PC-9 (cell line): ENCODE measurements at regions not wholly inside any gene's neighbourhood (a gene's known extent, or its start where the extent isn't known, plus 50 kb on each side); places are given as distances from the start of the nearest gene placed in this dataset.
"Not testable (repeated sequence)": the region's sequence is repeated elsewhere in the genome, so short reads cannot be mapped to it uniquely, and the experiment has no call there.

Source experiments
- BruUV-seq: library from RNA; stranded (reverse); fragments of 400-500 nt; replicated peaks from 2 replicates; lab custom pipeline; 2021; lab: Mats Ljungman, UMichigan
- CTCF ChIA-PET: fragments of 300-600 bp; sonication (Branson Sonifier 250); formaldehyde crosslinking; loops from one replicate; lab custom pipeline; 2022; ENCODE audit warnings: antibody characterized with exemption; lab: Charles Lee
- POLR2A ChIA-PET: fragments of 300-600 bp; sonication (Branson Sonifier 250); formaldehyde crosslinking; loops from one replicate; lab custom pipeline; 2022; ENCODE audit warnings: antibody characterized with exemption; ENCODE audit not compliant: unreplicated experiment; lab: Charles Lee
- DNase-seq, 2 experiments: peaks; one replicate each; pipeline versions ENCODE4 v3.0.0 to v3.0.0-alpha.2; 2015 to 2022; ENCODE audit warnings: mixed read lengths in 1 of 2
- H2AFZ ChIP-seq: fragments of 200-600 bp; sonication (generic); 2 replicates; pipeline ENCODE4 v1.8.1; 2017; ENCODE audit warnings: antibody characterized with exemption
- H3F3A ChIP-seq: fragments of 200-600 bp; sonication (generic); 2 replicates; pipeline ENCODE4 v1.8.1; 2017; ENCODE audit warnings: antibody characterized with exemption, mild to moderate bottlenecking, low read depth; ENCODE audit not compliant: insufficient read depth
- H3K27ac ChIP-seq: fragments of 200-600 bp; sonication (generic); 2 replicates; pipeline ENCODE4 v1.6.1; 2016; ENCODE audit warnings: mixed run types
- H3K27me3 ChIP-seq: fragments of 200-600 bp; sonication (generic); 2 replicates; pipeline ENCODE4 v1.6.1; 2016; ENCODE audit warnings: low read depth, mixed run types; ENCODE audit not compliant: insufficient read depth
- H3K36me3 ChIP-seq: fragments of 200-600 bp; sonication (generic); 2 replicates; pipeline ENCODE4 v1.6.1; 2016; ENCODE audit warnings: low read depth, mixed run types
- H3K4me1 ChIP-seq: fragments of 200-600 bp; sonication (generic); replicated peaks from 2 replicates; pipeline ENCODE4 v1.6.1; 2016; ENCODE audit warnings: mixed run types; ENCODE audit not compliant: insufficient read depth
- H3K4me2 ChIP-seq: fragments of 200-600 bp; sonication (generic); 2 replicates; pipeline ENCODE4 v1.6.1; 2017; ENCODE audit warnings: mixed run types
- H3K4me3 ChIP-seq: fragments of 200-600 bp; sonication (generic); 2 replicates; pipeline ENCODE4 v1.6.1; 2016; ENCODE audit warnings: mixed run types
- H3K79me2 ChIP-seq: fragments of 200-600 bp; sonication (generic); 2 replicates; pipeline ENCODE4 v1.6.1; 2017; ENCODE audit warnings: low read depth, mixed run types
- H3K9me2 ChIP-seq: fragments of 200-600 bp; sonication (generic); 2 replicates; pipeline ENCODE4 v1.8.1; 2017; ENCODE audit warnings: mild to moderate bottlenecking; ENCODE audit not compliant: insufficient read depth
- H3K9me3 ChIP-seq: fragments of 200-600 bp; sonication (generic); 2 replicates; pipeline ENCODE4 v1.8.1; 2016; ENCODE audit warnings: low read depth; ENCODE audit not compliant: insufficient read depth
- H4K20me1 ChIP-seq: fragments of 200-600 bp; sonication (generic); 2 replicates; pipeline ENCODE4 v1.8.1; 2017; ENCODE audit not compliant: insufficient read depth
- CTCF ChIP-seq: fragments of 200-600 bp; sonication (generic); conservative IDR thresholded peaks from 2 replicates; pipeline ENCODE4 v1.6.1; 2017; ENCODE audit warnings: mixed run types, antibody characterized with exemption, mild to moderate bottlenecking, moderate library complexity
- EZH2 ChIP-seq: fragments of 200-600 bp; sonication (generic); IDR thresholded peaks from 2 replicates; pipeline ENCODE4 v1.8.0; 2017; ENCODE audit warnings: antibody characterized with exemption, low read depth
- intact Hi-C: fragments of 100-400 bp; cut with micrococcal nuclease; formaldehyde crosslinking; loops from one replicate; pipeline ENCODE4 v1.10.0; 2022; ENCODE audit not compliant: unreplicated experiment

GRCh38 chr15:89004726-89005030 is 83.6 kb upstream of the ABHD2 start:
- no peaks in the 10 kb centered on the region for H3K4me1 ChIP-seq
- H2AFZ ChIP-seq, result no peak overlapping the region
- H3K79me2 ChIP-seq, result no peaks in the 10 kb centered on the region
- POLR2A ChIA-PET, result no interaction called here
- H3K36me3 ChIP-seq, result no peaks in the 10 kb centered on the region
- H3K27me3 ChIP-seq, result no peaks in the 10 kb centered on the region
- TF ChIP-seq EZH2, result no peak
- TF ChIP-seq CTCF, result no peak
- no peaks in the 10 kb centered on the region for H3F3A ChIP-seq
- no peaks in the 10 kb centered on the region for H3K9me3 ChIP-seq
- no peak for DNase-seq
- intact Hi-C loops, result no loop called here
- no peak overlapping the region for H3K27ac ChIP-seq
- H3K4me2 ChIP-seq, result no peak overlapping the region
- H3K9me2 ChIP-seq, result no peaks in the 10 kb centered on the region
- BruUV-seq, result no TSS peak
- no peaks in the 10 kb centered on the region for H4K20me1 ChIP-seq
- no peak overlapping the region for H3K4me3 ChIP-seq
- CTCF ChIA-PET, result no interaction called here

- H4K20me1 ChIP-seq, DNase-seq, H3F3A ChIP-seq, H3K9me2 ChIP-seq, H2AFZ ChIP-seq, CTCF ChIA-PET, H3K79me2 ChIP-seq, H3K36me3 ChIP-seq, H3K4me1 ChIP-seq, BruUV-seq, H3K4me3 ChIP-seq, H3K4me2 ChIP-seq, H3K27ac ChIP-seq, intact Hi-C loops, POLR2A ChIA-PET, H3K27me3 ChIP-seq, H3K9me3 ChIP-seq: not testable (repeated sequence)
Measured at GRCh38 chr15:89007527-89007926, 80.7 kb upstream of the ABHD2 start.

- no peak overlapping the region for H3K4me2 ChIP-seq
- ChIA-PET CTCF (no interaction called here), POLR2A (no interaction called here)
- no peak overlapping the region for H3K27ac ChIP-seq
- H3K9me2 ChIP-seq, result no peaks in the 10 kb centered on the region
- H3F3A ChIP-seq, result no peaks in the 10 kb centered on the region
- no TSS peak for BruUV-seq
- TF ChIP-seq CTCF, result no peak
- no peak for TF ChIP-seq EZH2
- intact Hi-C loops, result no loop called here
- no peaks in the 10 kb centered on the region for H3K27me3 ChIP-seq
- no peak overlapping the region for H2AFZ ChIP-seq
- H3K4me1 ChIP-seq, result no peaks in the 10 kb centered on the region
- no peaks in the 10 kb centered on the region for H3K79me2 ChIP-seq
- no peaks in the 10 kb centered on the region for H3K36me3 ChIP-seq
- no peaks in the 10 kb centered on the region for H4K20me1 ChIP-seq
- H3K4me3 ChIP-seq, result no peak overlapping the region
- DNase-seq, result no peak
- H3K9me3 ChIP-seq, result no peaks in the 10 kb centered on the region
Measured at GRCh38 chr15:89007989-89008388, 80.3 kb upstream of the ABHD2 start.

- Histone ChIP-seq H3K36me3 (no peaks in the 10 kb centered on the region), H4K20me1 (no peaks in the 10 kb centered on the region), H2AFZ (no peak overlapping the region), H3K27ac (no peak overlapping the region), H3K9me3 (no peaks in the 10 kb centered on the region), H3K4me3 (no peak overlapping the region), H3F3A (no peaks in the 10 kb centered on the region), H3K27me3 (no peaks in the 10 kb centered on the region), H3K4me2 (no peak overlapping the region), H3K4me1 (no peaks in the 10 kb centered on the region), H3K9me2 (no peaks in the 10 kb centered on the region), H3K79me2 (no peaks in the 10 kb centered on the region)
- no peak for TF ChIP-seq EZH2
- TF ChIP-seq CTCF, result no peak
- intact Hi-C loops, result no loop called here
- BruUV-seq, result no TSS peak
- POLR2A ChIA-PET, result no interaction called here
- CTCF ChIA-PET, result no interaction called here
- DNase-seq, result no peak
Measured at GRCh38 chr15:89009080-89009479, 79.2 kb upstream of the ABHD2 start.
